GM23248 (cell line): ENCODE measurements at regions not wholly inside any gene's neighbourhood (a gene's known extent, or its start where the extent isn't known, plus 50 kb on each side); places are given as distances from the start of the nearest gene placed in this dataset.

ENCODE experiments used
- EZH2 ChIP-seq: fragments of 200-600 bp; sonication (generic); IDR thresholded peaks from 2 replicates; pipeline ENCODE4 v1.6.1; 2018; ENCODE audit warnings: antibody characterized with exemption, mild to moderate bottlenecking; ENCODE audit not compliant: insufficient read depth, poor library complexity, severe bottlenecking
- EZH2phosphoT487 ChIP-seq: fragments of 200-600 bp; sonication (generic); IDR thresholded peaks from 2 replicates; pipeline ENCODE4 v1.6.1; 2018; ENCODE audit warnings: antibody characterized with exemption, moderate library complexity, mild to moderate bottlenecking, low read depth; ENCODE audit not compliant: insufficient read depth

- TF ChIP-seq EZH2 (no peak), EZH2phosphoT487 (no peak)
Observed at GRCh38 chr11:42145311-42145710, 685.9 kb upstream of the LRRC4C start.
